H1 (cell line): ENCODE measurements at regions not wholly inside any gene's neighbourhood (a gene's known extent, or its start where the extent isn't known, plus 50 kb on each side); places are given as distances from the start of the nearest gene placed in this dataset.

ENCODE experiments used
- EZH2 ChIP-seq: fragments of 200-600 bp; sonication (generic); IDR thresholded peaks from 2 replicates; pipeline ENCODE4 v1.7.1; 2012; ENCODE audit warnings: low read depth, mild to moderate bottlenecking, moderate library complexity, low read length, inconsistent platforms; ENCODE audit not compliant: severe bottlenecking
- POU5F1 ChIP-seq: IDR thresholded peaks from 2 replicates; pipeline ENCODE4 v1.6.1; 2011; ENCODE audit warnings: low read depth, mild to moderate bottlenecking, low read length, moderate library complexity
- USF2 ChIP-seq: IDR thresholded peaks from 2 replicates; pipeline ENCODE4 v1.6.1; 2011; ENCODE audit warnings: low read length, improper control_type of control experiment

GRCh38 chr5:56314529-56314928 lies 81.4 kb upstream of the ANKRD55 start:
- TF ChIP-seq EZH2 = no peak
- TF ChIP-seq USF2 = no peak
- TF ChIP-seq POU5F1 = no peak
